Type B pancreatic cell (in vitro differentiated cells): ENCODE measurements at regions not wholly inside any gene's neighbourhood (a gene's known extent, or its start where the extent isn't known, plus 50 kb on each side); places are given as distances from the start of the nearest gene placed in this dataset.

ENCODE experiments used
- DNase-seq: peaks from one replicate; pipeline ENCODE4 v3.0.0; 2021; ENCODE audit warnings: mixed read lengths; ENCODE audit not compliant: unreplicated experiment; ENCODE audit errors: extremely low spot score
- H3K27ac Mint-ChIP-seq: 2 replicates; pipeline ENCODE4 v1.8.0; 2021; ENCODE audit warnings: mild to moderate bottlenecking, mixed read lengths
- H3K27me3 Mint-ChIP-seq: 2 replicates; pipeline ENCODE4 v1.8.0; 2021; ENCODE audit warnings: mixed read lengths
- H3K36me3 Mint-ChIP-seq: 2 replicates; pipeline ENCODE4 v1.8.0; 2021; ENCODE audit warnings: mixed read lengths
- H3K4me1 Mint-ChIP-seq: one replicate; pipeline ENCODE4 v1.8.0; 2021; ENCODE audit warnings: mixed read lengths; ENCODE audit not compliant: unreplicated experiment
- H3K4me3 Mint-ChIP-seq: 2 replicates; pipeline ENCODE4 v1.8.0; 2021; ENCODE audit warnings: mild to moderate bottlenecking, mixed read lengths
- H3K9me3 Mint-ChIP-seq: 2 replicates; pipeline ENCODE4 v1.8.0; 2021; ENCODE audit warnings: mixed read lengths
- TF ChIP-seq, protein P1 (sequence below): fragments of 200-600 bp; sonication (generic); conservative IDR thresholded peaks from 2 replicates; pipeline ENCODE4 v1.5.0; 2021; ENCODE audit warnings: antibody characterized with exemption, mild to moderate bottlenecking

DNA sequence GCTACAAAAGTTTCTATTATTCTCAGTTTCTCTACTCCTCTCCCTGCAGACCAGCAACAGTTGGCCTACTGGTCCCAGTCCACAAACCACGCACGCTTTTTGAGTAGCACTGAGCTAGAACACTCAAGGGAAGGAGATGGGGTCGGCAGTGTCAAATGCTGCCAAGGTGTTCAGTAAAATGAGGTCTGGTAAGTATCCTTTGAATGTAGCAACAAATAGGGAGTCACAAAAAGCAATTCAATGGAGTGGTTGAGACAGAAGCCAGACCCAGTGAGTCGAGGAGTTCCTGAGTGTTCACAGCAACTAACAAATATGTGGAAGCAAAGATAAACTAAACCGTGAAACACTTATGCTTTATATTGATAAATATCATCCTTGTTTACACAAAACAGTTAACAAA, 355.7 kb downstream of the MID1IP1 start:
- H3K4me1 Mint-ChIP-seq: peaks cover 22% of the 10 kb centered on the region
- H3K4me3 Mint-ChIP-seq: no peak overlapping the region
- no peak for DNase-seq
- no peaks in the 10 kb centered on the region for H3K9me3 Mint-ChIP-seq
- TF ChIP-seq, protein P1, sequence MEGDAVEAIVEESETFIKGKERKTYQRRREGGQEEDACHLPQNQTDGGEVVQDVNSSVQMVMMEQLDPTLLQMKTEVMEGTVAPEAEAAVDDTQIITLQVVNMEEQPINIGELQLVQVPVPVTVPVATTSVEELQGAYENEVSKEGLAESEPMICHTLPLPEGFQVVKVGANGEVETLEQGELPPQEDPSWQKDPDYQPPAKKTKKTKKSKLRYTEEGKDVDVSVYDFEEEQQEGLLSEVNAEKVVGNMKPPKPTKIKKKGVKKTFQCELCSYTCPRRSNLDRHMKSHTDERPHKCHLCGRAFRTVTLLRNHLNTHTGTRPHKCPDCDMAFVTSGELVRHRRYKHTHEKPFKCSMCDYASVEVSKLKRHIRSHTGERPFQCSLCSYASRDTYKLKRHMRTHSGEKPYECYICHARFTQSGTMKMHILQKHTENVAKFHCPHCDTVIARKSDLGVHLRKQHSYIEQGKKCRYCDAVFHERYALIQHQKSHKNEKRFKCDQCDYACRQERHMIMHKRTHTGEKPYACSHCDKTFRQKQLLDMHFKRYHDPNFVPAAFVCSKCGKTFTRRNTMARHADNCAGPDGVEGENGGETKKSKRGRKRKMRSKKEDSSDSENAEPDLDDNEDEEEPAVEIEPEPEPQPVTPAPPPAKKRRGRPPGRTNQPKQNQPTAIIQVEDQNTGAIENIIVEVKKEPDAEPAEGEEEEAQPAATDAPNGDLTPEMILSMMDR: no peak
- H3K27me3 Mint-ChIP-seq: peaks cover 8% of the 10 kb centered on the region
- H3K36me3 Mint-ChIP-seq: no peaks in the 10 kb centered on the region
- H3K27ac Mint-ChIP-seq: no peak overlapping the region

DNA sequence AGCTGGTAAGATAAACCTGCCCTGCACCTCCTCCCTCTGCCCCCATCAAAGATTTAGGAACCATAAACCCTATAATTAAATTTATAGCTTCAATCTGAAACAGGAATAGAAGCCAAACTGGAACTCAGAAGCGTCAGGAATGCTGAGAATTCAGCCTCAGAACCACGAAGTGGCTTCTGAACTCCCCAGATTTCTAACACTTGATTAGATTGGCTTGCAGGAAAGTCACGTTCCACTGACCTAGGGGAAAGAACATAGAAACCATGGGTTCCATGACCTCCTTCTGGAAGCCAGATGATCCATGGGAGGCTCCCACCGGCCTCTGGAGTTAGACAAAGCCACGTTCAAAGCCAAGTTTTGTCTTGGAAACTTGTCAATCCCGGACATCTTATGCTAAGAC, 356.5 kb downstream of the MID1IP1 start:
- H3K36me3 Mint-ChIP-seq: no peaks in the 10 kb centered on the region
- no peaks in the 10 kb centered on the region for H3K9me3 Mint-ChIP-seq
- H3K4me3 Mint-ChIP-seq: no peak overlapping the region
- peaks cover 17% of the 10 kb centered on the region for H3K4me1 Mint-ChIP-seq
- DNase-seq: no peak
- peaks cover 10% of the 10 kb centered on the region for H3K27me3 Mint-ChIP-seq
- H3K27ac Mint-ChIP-seq: no peak overlapping the region
- TF ChIP-seq, protein P1: no peak

DNA sequence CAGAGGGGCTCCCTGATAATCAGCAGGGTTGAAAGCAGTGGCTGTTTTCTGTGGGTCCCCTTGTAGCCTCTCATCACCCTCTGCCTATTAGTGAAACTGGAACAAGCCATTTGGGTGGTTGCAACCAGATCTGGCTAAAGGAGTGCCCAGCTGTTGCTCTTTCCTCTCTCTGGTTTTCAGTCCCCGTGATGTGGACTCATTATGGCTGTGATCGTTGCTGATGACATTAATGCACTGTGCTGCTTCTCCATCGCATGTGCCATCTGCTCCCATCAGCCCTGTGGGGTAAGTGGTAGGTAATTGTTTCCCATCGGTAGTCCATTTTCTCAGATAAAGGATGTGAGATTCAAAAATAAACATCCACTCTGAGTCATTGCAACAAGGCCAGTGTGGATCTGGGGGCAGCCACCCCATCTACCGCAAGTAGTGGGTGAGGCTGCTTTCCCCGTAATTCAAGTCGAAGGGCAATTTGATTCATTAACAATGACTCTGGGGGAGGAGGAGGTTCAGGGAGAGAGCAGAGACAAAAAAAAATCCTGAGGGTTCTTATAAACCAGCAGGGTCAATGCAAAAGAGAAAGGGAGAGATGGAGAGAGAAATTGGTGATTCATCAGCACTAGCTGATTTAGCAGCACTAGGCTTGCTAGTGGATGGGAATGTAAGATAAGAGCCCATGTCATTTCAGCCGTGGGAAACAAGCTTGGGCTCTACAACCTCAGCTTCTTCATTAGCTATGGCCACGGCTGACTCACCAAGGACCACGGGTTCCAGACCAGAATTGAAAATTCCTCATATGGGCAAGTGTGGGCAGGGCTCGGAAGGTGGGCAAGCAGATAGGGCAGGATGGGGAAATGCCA, 357.8 kb downstream of the MID1IP1 start:
- Mint-ChIP-seq H3K4me3 (no peak overlapping the region), H3K36me3 (no peaks in the 10 kb centered on the region), H3K9me3 (no peaks in the 10 kb centered on the region), H3K4me1 (peaks cover 14% of the 10 kb centered on the region), H3K27ac (no peak overlapping the region), H3K27me3 (peaks cover 18% of the 10 kb centered on the region)
- TF ChIP-seq, protein P1: no peak
- DNase-seq: no peak

DNA sequence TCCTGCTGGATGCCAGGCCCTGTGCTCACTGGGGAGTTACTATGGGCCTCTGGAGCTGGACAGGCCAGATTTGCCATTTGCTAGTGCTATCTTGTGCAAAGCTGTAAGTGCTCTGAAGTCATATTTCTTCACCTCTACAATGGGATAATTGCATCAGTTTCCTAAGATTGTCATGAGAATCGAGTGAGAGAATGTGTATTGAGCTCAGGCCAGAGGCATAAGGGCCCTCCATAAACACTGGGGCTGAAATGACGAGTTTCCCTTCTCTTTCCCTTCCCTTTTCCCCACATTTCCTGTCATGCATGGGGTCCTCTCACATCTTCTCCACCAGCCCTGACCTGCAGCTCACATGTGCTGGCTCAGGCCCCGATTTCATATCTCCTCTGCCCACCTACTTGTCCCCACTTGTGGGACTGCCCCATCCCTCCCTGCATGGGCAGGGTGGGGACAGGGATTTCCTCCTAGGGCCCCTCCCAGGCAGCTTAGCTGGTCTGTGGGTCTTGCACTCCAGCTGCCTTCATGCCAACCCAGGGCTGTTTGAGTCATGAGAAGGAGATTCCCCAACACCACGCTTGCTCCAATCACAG, 358.8 kb downstream of the MID1IP1 start:
- TF ChIP-seq, protein P1: no peak
- peaks cover 14% of the 10 kb centered on the region for H3K4me1 Mint-ChIP-seq
- DNase-seq: no peak
- no peaks in the 10 kb centered on the region for H3K36me3 Mint-ChIP-seq
- H3K9me3 Mint-ChIP-seq: no peaks in the 10 kb centered on the region
- H3K27ac Mint-ChIP-seq: no peak overlapping the region
- H3K27me3 Mint-ChIP-seq: peaks cover 18% of the 10 kb centered on the region
- H3K4me3 Mint-ChIP-seq: no peak overlapping the region

DNA sequence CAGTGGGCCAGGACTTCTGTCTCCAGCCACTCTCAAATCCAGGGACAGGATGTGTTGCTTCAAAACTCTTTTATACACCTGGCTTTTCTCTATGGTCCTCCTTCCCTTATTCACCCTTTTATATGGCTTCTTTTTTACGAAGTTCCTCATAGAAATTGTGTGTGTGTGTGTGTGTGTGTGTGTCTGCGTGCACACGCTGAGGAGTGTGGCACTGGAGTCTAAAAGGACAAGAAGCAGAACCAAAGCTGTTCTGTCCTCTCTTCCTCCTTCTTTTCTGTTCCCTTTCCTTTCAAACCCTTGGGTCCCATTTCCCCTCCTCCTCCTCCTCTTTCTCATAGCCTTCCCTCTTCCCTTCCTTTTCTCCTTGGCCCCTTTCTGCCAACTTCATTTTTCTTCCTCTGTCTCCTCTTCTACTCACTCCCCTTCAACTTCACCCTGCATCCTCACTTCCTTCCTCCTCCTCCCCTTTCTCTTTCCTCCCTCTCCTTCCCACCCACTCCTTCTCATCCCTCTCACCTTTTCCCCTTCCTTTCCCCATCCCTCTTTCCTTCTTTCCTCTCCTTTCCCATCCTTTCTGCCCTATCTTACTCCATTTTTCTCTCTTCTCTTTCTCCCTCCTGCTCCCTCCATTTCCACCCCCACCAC, 360.5 kb downstream of the MID1IP1 start:
- no peak overlapping the region for H3K27ac Mint-ChIP-seq
- no peak for DNase-seq
- H3K4me3 Mint-ChIP-seq: no peak overlapping the region
- TF ChIP-seq, protein P1: no peak
- peaks cover 18% of the 10 kb centered on the region for H3K27me3 Mint-ChIP-seq
- H3K36me3 Mint-ChIP-seq: no peaks in the 10 kb centered on the region
- H3K4me1 Mint-ChIP-seq: peaks cover 14% of the 10 kb centered on the region
- H3K9me3 Mint-ChIP-seq: no peaks in the 10 kb centered on the region
